MCF 10A (cell line): ENCODE measurements at regions not wholly inside any gene's neighbourhood (a gene's known extent, or its start where the extent isn't known, plus 50 kb on each side); places are given as distances from the start of the nearest gene placed in this dataset.

Source experiments
- BruUV-seq: library from RNA; stranded (reverse); fragments of 400-500 nt; replicated peaks from 2 replicates; lab custom pipeline; 2021; lab: Mats Ljungman, UMichigan
- CTCF ChIA-PET: fragments of 300-600 bp; sonication (Branson Sonifier 250); formaldehyde crosslinking; extraction: SDS; loops from one replicate; lab custom pipeline; 2021; ENCODE audit warnings: antibody characterized with exemption, inconsistent platforms; lab: Yijun Ruan, JAX
- POLR2A ChIA-PET: fragments of 300-600, 350-650 bp; sonication (Branson Sonifier 250); formaldehyde crosslinking; extraction: SDS; loops from one replicate; lab custom pipeline; 2020; ENCODE audit warnings: antibody characterized with exemption, inconsistent platforms; lab: Yijun Ruan, JAX
- DNase-seq: peaks from one replicate; pipeline ENCODE4 v3.0.0-alpha.2; 2018; ENCODE audit not compliant: unreplicated experiment
- H3K27ac Mint-ChIP-seq: one replicate; pipeline ENCODE4 v1.8.0; 2022; ENCODE audit warnings: mild to moderate bottlenecking, low read depth, mixed read lengths; ENCODE audit not compliant: unreplicated experiment
- H3K27me3 Mint-ChIP-seq: one replicate; pipeline ENCODE4 v1.8.0; 2022; ENCODE audit warnings: mixed read lengths; ENCODE audit not compliant: insufficient read depth, unreplicated experiment
- H3K36me3 Mint-ChIP-seq: one replicate; pipeline ENCODE4 v1.8.0; 2022; ENCODE audit warnings: mild to moderate bottlenecking, moderate library complexity, mixed read lengths; ENCODE audit not compliant: insufficient read depth, unreplicated experiment
- H3K4me1 Mint-ChIP-seq: one replicate; pipeline ENCODE4 v1.8.0; 2022; ENCODE audit warnings: mixed read lengths; ENCODE audit not compliant: insufficient read depth, unreplicated experiment
- H3K4me3 Mint-ChIP-seq: one replicate; pipeline ENCODE4 v1.8.0; 2022; ENCODE audit warnings: mild to moderate bottlenecking, moderate library complexity, mixed read lengths; ENCODE audit not compliant: unreplicated experiment
- H3K9me3 Mint-ChIP-seq: one replicate; pipeline ENCODE4 v1.8.0; 2022; ENCODE audit warnings: mixed read lengths; ENCODE audit not compliant: unreplicated experiment
- intact Hi-C: fragments of 100-400 bp; cut with micrococcal nuclease; formaldehyde crosslinking; loops from 2 replicates; pipeline ENCODE4 v1.14.1; 2022
- TF ChIP-seq, protein P1 (sequence below): fragments of 200-600 bp; IDR thresholded peaks from one replicate; pipeline ENCODE4 v1.8.0; 2022; ENCODE audit warnings: antibody characterized with exemption, mild to moderate bottlenecking; ENCODE audit not compliant: unreplicated experiment

DNA sequence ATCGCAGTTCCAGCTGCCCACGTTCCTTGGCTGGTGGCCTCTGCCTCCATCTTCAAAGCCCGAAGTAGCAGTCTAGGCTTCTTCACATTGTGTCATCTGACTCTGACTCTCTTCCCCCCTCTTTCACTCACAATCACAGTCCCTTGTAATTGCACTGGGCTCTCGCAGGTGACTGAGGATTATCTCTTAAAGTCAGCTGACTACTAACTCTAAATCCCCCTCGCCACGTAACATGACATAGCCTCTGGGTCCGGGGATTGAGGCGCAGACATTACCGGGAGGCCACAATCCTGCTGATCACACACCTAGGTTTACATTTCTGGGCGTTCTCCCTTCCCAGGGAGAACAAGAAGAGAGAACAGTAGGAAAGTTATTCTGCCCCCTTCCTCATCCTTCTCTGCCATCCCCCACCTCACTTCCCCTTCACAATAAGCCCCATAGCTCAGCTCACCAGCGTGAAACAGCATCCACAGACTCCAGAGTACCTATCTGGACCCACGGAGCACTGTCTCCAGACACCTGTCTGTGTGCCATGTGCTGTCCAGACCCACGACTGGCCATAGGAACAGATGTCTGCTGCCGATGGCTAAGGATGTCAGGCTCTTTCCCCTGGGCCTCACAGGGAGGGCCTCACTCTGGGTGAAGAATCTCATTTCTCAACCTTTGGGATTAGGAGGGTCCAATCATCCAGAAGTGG, 64.3 kb upstream of the FZD7 start:
- no TSS peak for BruUV-seq
- POLR2A ChIA-PET, result interaction anchor here (0.7 kb wide), 1 partner anchor 109 kb away, joined by 3 read pairs; no protein-coding TSS in a partner anchor
- DNase-seq, result no peak
- Mint-ChIP-seq H3K27me3 (peaks cover 9% of the 10 kb centered on the region), H3K9me3 (no peaks in the 10 kb centered on the region), H3K27ac (no peak overlapping the region), H3K4me3 (no peak overlapping the region), H3K36me3 (no peaks in the 10 kb centered on the region), H3K4me1 (no peaks in the 10 kb centered on the region)
- TF ChIP-seq, protein P1, sequence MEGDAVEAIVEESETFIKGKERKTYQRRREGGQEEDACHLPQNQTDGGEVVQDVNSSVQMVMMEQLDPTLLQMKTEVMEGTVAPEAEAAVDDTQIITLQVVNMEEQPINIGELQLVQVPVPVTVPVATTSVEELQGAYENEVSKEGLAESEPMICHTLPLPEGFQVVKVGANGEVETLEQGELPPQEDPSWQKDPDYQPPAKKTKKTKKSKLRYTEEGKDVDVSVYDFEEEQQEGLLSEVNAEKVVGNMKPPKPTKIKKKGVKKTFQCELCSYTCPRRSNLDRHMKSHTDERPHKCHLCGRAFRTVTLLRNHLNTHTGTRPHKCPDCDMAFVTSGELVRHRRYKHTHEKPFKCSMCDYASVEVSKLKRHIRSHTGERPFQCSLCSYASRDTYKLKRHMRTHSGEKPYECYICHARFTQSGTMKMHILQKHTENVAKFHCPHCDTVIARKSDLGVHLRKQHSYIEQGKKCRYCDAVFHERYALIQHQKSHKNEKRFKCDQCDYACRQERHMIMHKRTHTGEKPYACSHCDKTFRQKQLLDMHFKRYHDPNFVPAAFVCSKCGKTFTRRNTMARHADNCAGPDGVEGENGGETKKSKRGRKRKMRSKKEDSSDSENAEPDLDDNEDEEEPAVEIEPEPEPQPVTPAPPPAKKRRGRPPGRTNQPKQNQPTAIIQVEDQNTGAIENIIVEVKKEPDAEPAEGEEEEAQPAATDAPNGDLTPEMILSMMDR, result no peak
- CTCF ChIA-PET, result no interaction called here
- intact Hi-C loops, result no loop called here

DNA sequence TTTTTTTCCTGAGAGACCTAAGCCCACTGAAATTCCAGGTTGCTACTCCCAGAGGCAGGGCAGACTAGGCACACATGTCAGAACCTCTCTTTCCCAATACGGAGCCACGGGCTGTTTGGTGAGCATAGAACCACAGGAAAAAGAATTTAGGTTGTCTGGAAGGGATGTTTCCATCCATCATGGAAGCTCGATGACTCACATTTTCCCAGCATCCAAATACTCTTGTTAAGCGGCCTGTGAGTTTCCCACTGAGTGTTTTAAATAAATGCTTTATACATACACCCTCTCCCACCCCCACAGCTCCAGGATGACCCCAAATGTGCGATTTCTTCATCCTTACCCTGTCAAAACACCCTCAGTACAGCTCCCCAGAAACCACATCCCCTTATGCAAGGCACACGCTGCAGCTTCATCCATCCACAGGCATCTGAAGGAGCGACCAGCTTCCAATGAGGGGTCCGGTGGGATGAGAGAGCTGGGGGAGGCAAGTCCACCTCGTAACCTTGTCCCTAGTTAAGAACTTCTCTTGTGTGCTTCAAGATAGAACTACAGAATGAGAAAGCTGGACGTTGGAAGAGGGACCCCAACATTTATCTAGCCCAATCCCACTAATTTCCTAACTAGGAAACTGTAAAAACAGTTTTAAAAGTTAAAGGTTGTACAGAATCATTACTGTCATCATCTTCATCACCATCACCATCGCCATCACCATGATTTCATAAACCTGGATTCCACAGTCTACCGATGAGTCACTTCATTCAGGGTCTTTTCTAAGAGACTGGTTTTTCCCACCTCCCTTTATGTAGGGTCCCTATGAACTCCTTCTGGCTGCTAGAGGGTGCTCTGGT, 63.5 kb upstream of the FZD7 start:
- ChIA-PET POLR2A (interaction anchor here (0.7 kb wide), 1 partner anchor 110 kb away, joined by 3 read pairs; no protein-coding TSS in a partner anchor), CTCF (no interaction called here)
- Mint-ChIP-seq H3K4me1 (no peaks in the 10 kb centered on the region), H3K4me3 (no peak overlapping the region), H3K27me3 (peaks cover 9% of the 10 kb centered on the region), H3K9me3 (no peaks in the 10 kb centered on the region), H3K27ac (no peak overlapping the region), H3K36me3 (no peaks in the 10 kb centered on the region)
- TF ChIP-seq, protein P1, result no peak
- no peak for DNase-seq
- intact Hi-C loops, result no loop called here
- BruUV-seq, result no TSS peak

DNA sequence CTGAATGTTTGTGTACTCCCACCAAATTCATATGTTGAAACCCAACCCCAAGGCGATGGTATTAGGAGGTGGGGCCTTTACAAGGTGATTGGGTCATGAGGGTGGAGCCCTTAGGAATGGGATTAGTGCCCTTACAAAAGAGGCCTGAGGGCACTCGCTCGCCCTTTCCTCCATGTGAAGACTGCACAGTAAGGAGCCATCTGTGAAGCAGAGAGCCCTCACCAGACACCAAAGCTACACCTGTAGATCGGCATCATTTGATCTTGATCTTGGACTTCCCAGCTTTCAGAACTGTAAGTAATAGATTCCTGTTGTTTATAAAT, 62.9 kb upstream of the FZD7 start:
- no peak overlapping the region for H3K4me3 Mint-ChIP-seq
- H3K27ac Mint-ChIP-seq, result no peak overlapping the region
- no peaks in the 10 kb centered on the region for H3K4me1 Mint-ChIP-seq

More for the DNA sequence above, 62.9 kb upstream of the FZD7 start:
- no TSS peak for BruUV-seq
- DNase-seq, result no peak
- Mint-ChIP-seq H3K36me3 (no peaks in the 10 kb centered on the region), H3K9me3 (no peaks in the 10 kb centered on the region), H3K27me3 (peaks cover 9% of the 10 kb centered on the region)
- CTCF ChIA-PET, result no interaction called here
- POLR2A ChIA-PET, result no interaction called here
- TF ChIP-seq, protein P1, result no peak
- intact Hi-C loops, result no loop called here
